RWPE2 (cell line): ENCODE measurements at regions not wholly inside any gene's neighbourhood (a gene's known extent, or its start where the extent isn't known, plus 50 kb on each side); places are given as distances from the start of the nearest gene placed in this dataset.
A peak's percentile ranks its signal among the peaks of the same experiment; 100 is the strongest.

ENCODE experiments used
- ATAC-seq: fragments of 200-7000 bp; cut with Tn5 transposase; 3 replicates; pipeline ENCODE4 v1.9.1; 2021; ENCODE audit warnings: low read depth
- DNase-seq: peaks from one replicate; pipeline ENCODE4 v3.0.0-alpha.2; 2020; ENCODE audit warnings: low spot score
- H3K27ac ChIP-seq: fragments of 450-650 bp; 2 replicates; pipeline ENCODE4 v1.5.1; 2017; ENCODE audit warnings: mild to moderate bottlenecking; ENCODE audit not compliant: poor library complexity, severe bottlenecking
- H3K27me3 ChIP-seq: fragments of 250-450 bp; sonication (Bioruptor Pico); 2 replicates; pipeline ENCODE4 v1.5.1; 2021; ENCODE audit warnings: mild to moderate bottlenecking, moderate library complexity; ENCODE audit not compliant: insufficient read depth, poor library complexity, severe bottlenecking
- H3K36me3 ChIP-seq: fragments of 250-450 bp; sonication (Bioruptor Pico); 2 replicates; pipeline ENCODE4 v1.5.1; 2020; ENCODE audit warnings: low read depth, mild to moderate bottlenecking, moderate library complexity
- H3K4me1 ChIP-seq: fragments of 250-450 bp; sonication (Bioruptor Pico); 2 replicates; pipeline ENCODE4 v1.5.1; 2021; ENCODE audit warnings: mild to moderate bottlenecking, moderate library complexity; ENCODE audit not compliant: insufficient read depth, poor library complexity, severe bottlenecking
- H3K4me3 ChIP-seq: fragments of 250-450 bp; sonication (Bioruptor Pico); 2 replicates; pipeline ENCODE4 v1.5.1; 2021; ENCODE audit warnings: mild to moderate bottlenecking, moderate library complexity; ENCODE audit not compliant: severe bottlenecking
- H3K9me3 ChIP-seq: fragments of 250-450 bp; sonication (Bioruptor Pico); 2 replicates; pipeline ENCODE4 v1.5.1; 2021; ENCODE audit warnings: mild to moderate bottlenecking, moderate library complexity; ENCODE audit not compliant: severe bottlenecking
- CTCF ChIP-seq: fragments of 450-650 bp; IDR thresholded peaks from one replicate; pipeline ENCODE4 v1.5.1; 2017; ENCODE audit warnings: mild to moderate bottlenecking, moderate library complexity; ENCODE audit not compliant: poor library complexity, severe bottlenecking

GRCh38 chr2:180763263-180763989 lies 217.0 kb upstream of the UBE2E3 start:
- no peak for TF ChIP-seq CTCF
- no peaks in the 10 kb centered on the region for H3K4me1 ChIP-seq
- H3K27me3 ChIP-seq, result no peaks in the 10 kb centered on the region
- H3K27ac ChIP-seq, result no peak overlapping the region
- no peak for ATAC-seq
- H3K9me3 ChIP-seq, result no peaks in the 10 kb centered on the region
- no peak overlapping the region for H3K4me3 ChIP-seq
- no peak for DNase-seq
- H3K36me3 ChIP-seq, result no peaks in the 10 kb centered on the region

- no peak overlapping the region for H3K27ac ChIP-seq
- H3K4me3 ChIP-seq, result no peak overlapping the region
- H3K27me3 ChIP-seq, result no peaks in the 10 kb centered on the region
- no peaks in the 10 kb centered on the region for H3K4me1 ChIP-seq
- no peaks in the 10 kb centered on the region for H3K9me3 ChIP-seq
- ATAC-seq (no peak), DNase-seq (no peak)
- TF ChIP-seq CTCF, result no peak
- H3K36me3 ChIP-seq, result no peaks in the 10 kb centered on the region
Observed at GRCh38 chr2:180761224-180761623, 219.2 kb upstream of the UBE2E3 start.

- Histone ChIP-seq H3K4me3 (no peak overlapping the region), H3K27ac (no peak overlapping the region), H3K36me3 (no peaks in the 10 kb centered on the region), H3K27me3 (no peaks in the 10 kb centered on the region), H3K9me3 (no peaks in the 10 kb centered on the region), H3K4me1 (no peaks in the 10 kb centered on the region)
- DNase-seq (no peak), ATAC-seq (no peak)
- no peak for TF ChIP-seq CTCF
Observed at GRCh38 chr2:180759631-180760030, 220.8 kb upstream of the UBE2E3 start.

- Histone ChIP-seq H3K4me3 (no peak overlapping the region), H3K27me3 (no peaks in the 10 kb centered on the region), H3K9me3 (no peaks in the 10 kb centered on the region), H3K36me3 (no peaks in the 10 kb centered on the region), H3K4me1 (peaks cover 5% of the 10 kb centered on the region), H3K27ac (peak overlapping the region; percentile 33)
- TF ChIP-seq CTCF, result no peak
- ATAC-seq (peak; percentile 97), DNase-seq (no peak)
Observed at GRCh38 chr2:180753809-180754761, 226.3 kb upstream of the UBE2E3 start.
